Activated CD8-positive, alpha-beta T cell treated with anti-CD3 and anti-CD28 coated beads for 36 hours (primary cell): ENCODE measurements at regions not wholly inside any gene's neighbourhood (a gene's known extent, or its start where the extent isn't known, plus 50 kb on each side); places are given as distances from the start of the nearest gene placed in this dataset.

Source experiments
- ATAC-seq: fragments of 200-7000 bp; cut with Tn5 transposase; one replicate; pipeline ENCODE4 v1.10.0; 2021; ENCODE audit warnings: mild to moderate bottlenecking, moderate library complexity
- CTCF ChIA-PET: fragments of 350-600 bp; sonication (Branson Sonifier 250); formaldehyde crosslinking; loops from one replicate; lab custom pipeline; 2021; ENCODE audit warnings: antibody characterized with exemption; lab: Charles Lee
- POLR2A ChIA-PET: fragments of 350-600 bp; sonication (Branson Sonifier 250); formaldehyde crosslinking; loops from one replicate; lab custom pipeline; 2021; ENCODE audit warnings: antibody characterized with exemption; lab: Charles Lee
- DNase-seq: peaks from one replicate; pipeline ENCODE4 v3.0.0-alpha.2; 2020
- H3K27ac Mint-ChIP-seq: one replicate; pipeline ENCODE4 v1.8.0; 2021; ENCODE audit warnings: mild to moderate bottlenecking, mixed read lengths
- H3K27me3 Mint-ChIP-seq: one replicate; pipeline ENCODE4 v1.8.0; 2021; ENCODE audit warnings: mixed read lengths
- H3K36me3 Mint-ChIP-seq: one replicate; pipeline ENCODE4 v1.8.0; 2021; ENCODE audit warnings: low read depth, mixed read lengths
- H3K4me1 Mint-ChIP-seq: one replicate; pipeline ENCODE4 v1.8.0; 2021; ENCODE audit warnings: low read depth, mixed read lengths
- H3K4me3 Mint-ChIP-seq: one replicate; pipeline ENCODE4 v1.8.0; 2021; ENCODE audit warnings: mild to moderate bottlenecking, moderate library complexity, mixed read lengths
- H3K9me3 Mint-ChIP-seq: one replicate; pipeline ENCODE4 v1.8.0; 2021; ENCODE audit warnings: mixed read lengths
- intact Hi-C: fragments of 100-400 bp; cut with micrococcal nuclease; formaldehyde crosslinking; loops from one replicate; pipeline ENCODE4 v1.10.0; 2022
- TF ChIP-seq, protein P1 (sequence below): fragments of 200-600 bp; IDR thresholded peaks from one replicate; pipeline ENCODE4 v1.8.0; 2022; ENCODE audit warnings: antibody characterized with exemption, mild to moderate bottlenecking

DNA sequence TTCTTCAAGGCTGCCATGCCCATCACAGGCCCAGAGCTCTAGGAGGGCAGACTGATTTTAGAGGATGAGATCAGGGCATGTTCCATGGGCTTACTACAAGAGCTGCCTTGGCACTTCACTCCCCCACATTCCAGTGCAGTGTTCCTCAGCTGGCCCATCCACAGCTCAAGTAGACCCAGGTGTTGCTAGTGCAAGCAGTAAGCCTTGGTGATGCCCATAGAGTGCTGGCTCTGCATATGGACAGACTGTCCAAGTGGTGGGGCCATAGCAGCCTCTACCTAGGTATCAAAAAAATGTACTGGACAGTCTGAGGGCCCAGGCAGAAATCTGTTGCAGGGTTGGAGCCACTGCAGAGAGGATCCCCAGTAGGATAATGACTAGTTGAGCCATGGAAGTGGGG is 366.6 kb downstream of the FGF10 start:
- intact Hi-C loops: no loop called here
- Mint-ChIP-seq H3K4me3 (no peak overlapping the region), H3K4me1 (no peaks in the 10 kb centered on the region), H3K27me3 (no peaks in the 10 kb centered on the region), H3K9me3 (peaks cover 2% of the 10 kb centered on the region), H3K27ac (no peak overlapping the region), H3K36me3 (no peaks in the 10 kb centered on the region)
- TF ChIP-seq, protein P1, sequence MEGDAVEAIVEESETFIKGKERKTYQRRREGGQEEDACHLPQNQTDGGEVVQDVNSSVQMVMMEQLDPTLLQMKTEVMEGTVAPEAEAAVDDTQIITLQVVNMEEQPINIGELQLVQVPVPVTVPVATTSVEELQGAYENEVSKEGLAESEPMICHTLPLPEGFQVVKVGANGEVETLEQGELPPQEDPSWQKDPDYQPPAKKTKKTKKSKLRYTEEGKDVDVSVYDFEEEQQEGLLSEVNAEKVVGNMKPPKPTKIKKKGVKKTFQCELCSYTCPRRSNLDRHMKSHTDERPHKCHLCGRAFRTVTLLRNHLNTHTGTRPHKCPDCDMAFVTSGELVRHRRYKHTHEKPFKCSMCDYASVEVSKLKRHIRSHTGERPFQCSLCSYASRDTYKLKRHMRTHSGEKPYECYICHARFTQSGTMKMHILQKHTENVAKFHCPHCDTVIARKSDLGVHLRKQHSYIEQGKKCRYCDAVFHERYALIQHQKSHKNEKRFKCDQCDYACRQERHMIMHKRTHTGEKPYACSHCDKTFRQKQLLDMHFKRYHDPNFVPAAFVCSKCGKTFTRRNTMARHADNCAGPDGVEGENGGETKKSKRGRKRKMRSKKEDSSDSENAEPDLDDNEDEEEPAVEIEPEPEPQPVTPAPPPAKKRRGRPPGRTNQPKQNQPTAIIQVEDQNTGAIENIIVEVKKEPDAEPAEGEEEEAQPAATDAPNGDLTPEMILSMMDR: no peak
- no peak for ATAC-seq
- ChIA-PET POLR2A (no interaction called here), CTCF (no interaction called here)
- no peak for DNase-seq

DNA sequence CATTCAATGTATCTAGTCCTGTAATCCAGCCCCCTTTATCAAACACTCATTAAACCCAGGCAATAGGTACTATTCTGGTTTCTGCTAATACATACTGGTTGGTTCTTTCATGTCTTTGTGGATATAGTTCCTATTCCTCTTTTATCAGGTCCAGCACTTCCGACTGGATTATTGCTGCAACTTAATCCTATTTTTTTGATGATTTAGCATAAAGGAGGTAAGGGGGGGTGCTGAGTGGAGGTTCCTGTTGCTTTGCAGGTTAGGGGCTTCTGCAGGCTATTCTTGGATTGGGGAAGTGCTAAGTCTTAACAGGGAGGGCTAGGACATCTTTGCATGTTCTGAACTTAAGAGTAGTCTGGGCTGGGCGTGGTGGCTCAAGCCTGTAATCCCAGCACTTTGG is 377.7 kb downstream of the FGF10 start:
- Mint-ChIP-seq H3K4me1 (no peaks in the 10 kb centered on the region), H3K9me3 (peaks cover 6% of the 10 kb centered on the region), H3K4me3 (no peak overlapping the region), H3K27ac (no peak overlapping the region), H3K27me3 (no peaks in the 10 kb centered on the region), H3K36me3 (no peaks in the 10 kb centered on the region)
- TF ChIP-seq, protein P1: no peak
- POLR2A ChIA-PET: no interaction called here
- intact Hi-C loops: no loop called here
- CTCF ChIA-PET: no interaction called here
- ATAC-seq: no peak
- no peak for DNase-seq

DNA sequence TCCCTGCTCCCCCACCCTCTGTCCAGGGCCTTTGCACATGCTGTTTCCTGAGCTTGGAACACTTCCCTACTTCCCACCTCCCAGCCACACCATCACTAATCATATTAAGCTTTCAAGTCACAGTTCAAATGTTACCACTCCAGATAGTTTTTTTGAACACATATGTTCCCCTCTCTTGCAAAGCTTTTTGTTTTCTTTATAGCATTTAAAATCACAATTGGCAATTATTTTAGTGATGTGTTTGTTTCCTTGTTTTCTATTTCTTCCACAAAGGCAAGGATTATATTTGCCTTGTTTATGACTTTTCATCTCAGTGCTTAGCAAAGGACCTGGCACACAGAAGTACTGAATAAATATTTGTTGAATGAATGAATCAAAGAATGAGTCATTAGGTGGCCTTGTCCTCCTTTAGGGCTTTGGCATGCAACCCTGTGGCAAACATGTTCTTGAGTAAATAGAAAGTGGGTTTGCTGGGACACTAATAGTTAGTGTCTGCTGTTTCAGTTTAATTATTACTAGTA is 386.8 kb downstream of the FGF10 start:
- intact Hi-C loops: no loop called here
- ATAC-seq (no peak), DNase-seq (no peak)
- H3K9me3 Mint-ChIP-seq: no peaks in the 10 kb centered on the region
- no peak overlapping the region for H3K4me3 Mint-ChIP-seq
- ChIA-PET CTCF (no interaction called here), POLR2A (no interaction called here)
- H3K27ac Mint-ChIP-seq: no peak overlapping the region
- TF ChIP-seq, protein P1: no peak
- H3K36me3 Mint-ChIP-seq: no peaks in the 10 kb centered on the region
- H3K4me1 Mint-ChIP-seq: no peaks in the 10 kb centered on the region
- H3K27me3 Mint-ChIP-seq: no peaks in the 10 kb centered on the region

DNA sequence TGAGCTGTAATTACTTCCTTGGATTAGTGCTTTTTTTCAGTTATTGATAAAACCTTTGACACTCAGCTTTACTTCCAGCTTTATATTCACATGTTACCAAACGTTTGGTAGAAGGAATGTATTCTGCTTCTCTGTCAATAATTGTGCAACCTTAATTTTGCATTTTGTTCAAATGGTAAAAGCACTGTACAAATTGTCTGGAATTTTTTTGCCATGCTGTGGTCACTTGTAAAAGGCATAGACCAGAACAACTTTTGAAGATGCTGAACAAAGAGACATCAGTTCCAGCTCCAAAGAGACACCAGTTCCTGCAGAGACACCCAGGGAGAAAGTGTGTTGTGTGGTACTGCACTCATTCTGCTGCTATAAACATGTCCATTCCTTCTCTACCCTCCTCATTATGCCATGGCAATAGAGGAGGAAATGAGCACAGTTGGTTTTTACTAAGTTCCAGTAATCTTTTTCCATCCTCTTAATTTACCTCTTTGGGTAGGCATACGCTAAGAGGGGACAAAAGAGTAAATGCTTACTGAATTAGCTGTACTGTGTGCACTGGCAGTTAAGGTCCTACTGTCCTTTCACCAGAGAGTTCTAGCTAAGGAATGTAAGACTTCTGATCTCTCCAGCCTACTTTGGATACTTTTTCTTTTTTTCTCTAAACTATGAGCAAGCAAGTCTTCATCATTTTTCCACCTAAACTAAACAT is 387.4 kb downstream of the FGF10 start:
- ATAC-seq: no peak
- no peak for DNase-seq
- TF ChIP-seq, protein P1: no peak
- intact Hi-C loops: no loop called here
- CTCF ChIA-PET: no interaction called here
- no peak overlapping the region for H3K27ac Mint-ChIP-seq
- no peak overlapping the region for H3K4me3 Mint-ChIP-seq
- no peaks in the 10 kb centered on the region for H3K9me3 Mint-ChIP-seq
- POLR2A ChIA-PET: no interaction called here
- H3K4me1 Mint-ChIP-seq: no peaks in the 10 kb centered on the region
- no peaks in the 10 kb centered on the region for H3K27me3 Mint-ChIP-seq
- H3K36me3 Mint-ChIP-seq: no peaks in the 10 kb centered on the region

DNA sequence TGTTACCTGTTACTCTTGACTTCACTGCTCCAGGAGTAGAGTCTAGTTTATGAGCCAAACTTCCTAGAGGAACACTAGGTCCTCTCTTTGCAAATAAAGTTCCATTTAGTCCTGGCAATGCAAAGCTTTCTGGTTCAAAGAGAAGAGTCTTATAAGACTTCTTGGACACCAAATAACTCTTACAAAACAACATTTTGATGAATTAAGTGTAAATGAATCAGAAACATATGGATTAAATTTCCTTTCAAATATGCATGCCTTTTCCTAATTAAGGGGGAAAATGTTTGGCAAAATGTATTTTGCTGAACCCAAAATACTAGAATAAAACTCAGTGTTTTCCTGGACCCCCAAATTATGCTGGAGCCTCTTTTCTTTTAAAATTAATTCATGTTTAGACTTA is 388.0 kb downstream of the FGF10 start:
- TF ChIP-seq, protein P1: no peak
- Mint-ChIP-seq H3K4me3 (no peak overlapping the region), H3K9me3 (no peaks in the 10 kb centered on the region), H3K36me3 (no peaks in the 10 kb centered on the region), H3K27ac (no peak overlapping the region), H3K4me1 (no peaks in the 10 kb centered on the region), H3K27me3 (no peaks in the 10 kb centered on the region)
- ChIA-PET POLR2A (no interaction called here), CTCF (no interaction called here)
- intact Hi-C loops: no loop called here
- ATAC-seq (no peak), DNase-seq (no peak)
